ENCODE measurements at regions not wholly inside any gene's neighbourhood (a gene's known extent, or its start where the extent isn't known, plus 50 kb on each side); places are given as distances from the start of the nearest gene placed in this dataset.

DNA sequence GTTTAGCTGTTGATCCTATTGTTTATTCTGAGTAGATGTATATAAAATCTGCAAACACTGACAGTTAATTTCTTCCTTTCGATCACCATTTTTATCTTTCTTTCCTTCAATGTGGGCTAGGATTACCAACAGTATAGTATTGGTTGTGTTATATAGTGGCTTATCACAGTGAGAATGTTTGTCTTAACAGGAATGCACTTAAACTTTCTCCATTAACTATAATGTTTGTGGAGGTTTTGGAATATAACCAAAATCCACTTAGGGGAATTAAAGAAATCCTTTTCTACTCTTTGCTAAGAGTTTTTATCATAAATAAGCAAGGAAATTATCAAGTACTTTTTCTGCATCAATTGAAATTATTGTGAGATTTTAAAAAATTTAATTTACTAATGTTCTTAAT lies 244.6 kb downstream of the LACC1 start:
- TF ChIP-seq, protein P1, sequence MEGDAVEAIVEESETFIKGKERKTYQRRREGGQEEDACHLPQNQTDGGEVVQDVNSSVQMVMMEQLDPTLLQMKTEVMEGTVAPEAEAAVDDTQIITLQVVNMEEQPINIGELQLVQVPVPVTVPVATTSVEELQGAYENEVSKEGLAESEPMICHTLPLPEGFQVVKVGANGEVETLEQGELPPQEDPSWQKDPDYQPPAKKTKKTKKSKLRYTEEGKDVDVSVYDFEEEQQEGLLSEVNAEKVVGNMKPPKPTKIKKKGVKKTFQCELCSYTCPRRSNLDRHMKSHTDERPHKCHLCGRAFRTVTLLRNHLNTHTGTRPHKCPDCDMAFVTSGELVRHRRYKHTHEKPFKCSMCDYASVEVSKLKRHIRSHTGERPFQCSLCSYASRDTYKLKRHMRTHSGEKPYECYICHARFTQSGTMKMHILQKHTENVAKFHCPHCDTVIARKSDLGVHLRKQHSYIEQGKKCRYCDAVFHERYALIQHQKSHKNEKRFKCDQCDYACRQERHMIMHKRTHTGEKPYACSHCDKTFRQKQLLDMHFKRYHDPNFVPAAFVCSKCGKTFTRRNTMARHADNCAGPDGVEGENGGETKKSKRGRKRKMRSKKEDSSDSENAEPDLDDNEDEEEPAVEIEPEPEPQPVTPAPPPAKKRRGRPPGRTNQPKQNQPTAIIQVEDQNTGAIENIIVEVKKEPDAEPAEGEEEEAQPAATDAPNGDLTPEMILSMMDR (conservative IDR thresholded peaks at IDR 0.05; ENCODE audit: low read length) = no peak
- no peak for TF ChIP-seq EZH2phosphoT487 (IDR thresholded peaks at IDR 0.05; ENCODE audit: borderline replicate concordance, low read depth, low read length)

Data from OCI-LY7 (cell line).